Prostate gland (tissue), 2 donors: ENCODE measurements at regions not wholly inside any gene's neighbourhood (a gene's known extent, or its start where the extent isn't known, plus 50 kb on each side); places are given as distances from the start of the nearest gene placed in this dataset.

Source experiments
- CTCF ChIP-seq, 4 experiments: fragments of 200-600 bp in 2 of 4; fragments of 450-650 bp in 2 of 4; sonication (generic) in 2 of 4; IDR thresholded peaks; 1 replicate in 3 of 4; 2 replicates in 1 of 4; pipeline ENCODE4 v1.5.1; 2016 to 2019; ENCODE audit warnings: antibody characterized with exemption in 4 of 4, mild to moderate bottlenecking in 2 of 4, moderate library complexity in 2 of 4
- POLR2A ChIP-seq: fragments of 450-650 bp; IDR thresholded peaks from one replicate; pipeline ENCODE4 v1.6.1; 2016; ENCODE audit warnings: antibody characterized with exemption, mild to moderate bottlenecking
- POLR2AphosphoS5 ChIP-seq: sonication (generic); formaldehyde crosslinking; IDR thresholded peaks from one replicate; pipeline ENCODE4 v1.6.1; 2017; ENCODE audit warnings: antibody characterized with exemption

- TF ChIP-seq POLR2AphosphoS5 (no peak), CTCF (IDR thresholded peaks at IDR 0.05) (no peak), POLR2A (no peak)
Measured at GRCh38 chr2:457262-457661, 169.4 kb upstream of the ALKAL2 start.
